Endodermal cell (in vitro differentiated cells): ENCODE measurements at regions not wholly inside any gene's neighbourhood (a gene's known extent, or its start where the extent isn't known, plus 50 kb on each side); places are given as distances from the start of the nearest gene placed in this dataset.

Source experiments
- DNase-seq: peaks from one replicate; pipeline ENCODE4 v3.0.0-alpha.2; 2017
- H3K27ac ChIP-seq: 2 replicates; pipeline ENCODE4 v1.5.1; 2013; ENCODE audit warnings: mild to moderate bottlenecking, low read depth, low read length, moderate library complexity
- H3K27me3 ChIP-seq: 2 replicates; pipeline ENCODE4 v1.6.1; 2013; ENCODE audit warnings: mild to moderate bottlenecking, low read length, moderate library complexity; ENCODE audit not compliant: insufficient read depth, control insufficient read depth, poor library complexity, severe bottlenecking
- H3K36me3 ChIP-seq: 2 replicates; pipeline ENCODE4 v1.7.0; 2013; ENCODE audit warnings: mild to moderate bottlenecking, low read length, moderate library complexity; ENCODE audit not compliant: control insufficient read depth, insufficient read depth
- H3K4me1 ChIP-seq: one replicate; pipeline ENCODE4 v1.7.0; 2013; ENCODE audit warnings: low read length; ENCODE audit not compliant: control insufficient read depth, insufficient read depth
- H3K4me3 ChIP-seq: 2 replicates; pipeline ENCODE4 v1.5.1; 2013; ENCODE audit warnings: mild to moderate bottlenecking, low read length, moderate library complexity
- H3K9ac ChIP-seq: 2 replicates; pipeline ENCODE4 v1.6.1; 2013; ENCODE audit warnings: mild to moderate bottlenecking, low read length, moderate library complexity; ENCODE audit not compliant: poor library complexity, severe bottlenecking; ENCODE audit errors: extremely low read depth
- H3K9me3 ChIP-seq: 2 replicates; pipeline ENCODE4 v1.6.1; 2013; ENCODE audit warnings: mild to moderate bottlenecking, low read length, moderate library complexity; ENCODE audit not compliant: control insufficient read depth
- H3K27ac Mint-ChIP-seq: 2 replicates; pipeline ENCODE4 v1.8.0; 2020; ENCODE audit warnings: mixed read lengths
- H3K27me3 Mint-ChIP-seq: 2 replicates; pipeline ENCODE4 v1.8.0; 2021; ENCODE audit warnings: mild to moderate bottlenecking, mixed read lengths; ENCODE audit not compliant: insufficient read depth
- H3K36me3 Mint-ChIP-seq: 2 replicates; pipeline ENCODE4 v1.8.0; 2020; ENCODE audit warnings: low read depth, mixed read lengths
- H3K4me1 Mint-ChIP-seq: 2 replicates; pipeline ENCODE4 v1.8.0; 2020; ENCODE audit warnings: mixed read lengths
- H3K4me3 Mint-ChIP-seq: 2 replicates; pipeline ENCODE4 v1.8.0; 2020; ENCODE audit warnings: mild to moderate bottlenecking, moderate library complexity, mixed read lengths
- H3K9me3 Mint-ChIP-seq: 2 replicates; pipeline ENCODE4 v1.8.0; 2020; ENCODE audit warnings: mild to moderate bottlenecking, mixed read lengths
- WGBS, 2 experiments: methylation state at CpG; one replicate each; pipeline versions ENCODE4 v1.1.5 to v1.1.7; 2013; ENCODE audit warnings: missing lambda C conversion rate in 2 of 2, mixed read lengths in 1 of 2; ENCODE audit not compliant: insufficient coverage in 1 of 2, insufficient read length in 1 of 2; 5-methylcytosine and 5-hydroxymethylcytosine counted together
- TF ChIP-seq, protein P1 (sequence below): fragments of 200-600 bp; sonication (generic); conservative IDR thresholded peaks from 2 replicates; pipeline ENCODE4 v1.5.0; 2021; ENCODE audit warnings: antibody characterized with exemption, mild to moderate bottlenecking

DNA sequence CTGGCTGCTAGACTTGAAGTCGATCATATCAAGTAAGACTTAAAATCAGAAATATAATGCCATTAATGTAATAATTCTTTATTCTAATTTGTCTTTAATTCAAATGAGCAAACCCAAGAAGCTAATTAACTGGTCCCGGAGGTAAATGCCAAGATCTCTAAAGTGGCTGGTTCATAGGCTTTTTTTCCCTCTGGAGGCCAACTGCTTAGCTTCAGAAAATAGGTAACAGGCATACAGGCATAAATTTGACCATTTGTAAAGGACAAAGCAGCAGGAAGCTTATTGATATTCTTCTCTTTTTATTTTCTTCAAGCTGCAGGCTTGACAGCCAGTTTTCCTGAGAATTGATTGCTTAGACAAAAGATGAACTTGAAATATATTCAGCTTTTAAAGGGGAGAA lies 158.6 kb upstream of the RAP2B start:
- Mint-ChIP-seq H3K4me1 (peaks cover 8% of the 10 kb centered on the region), H3K36me3 (no peaks in the 10 kb centered on the region), H3K4me3 (no peak overlapping the region), H3K9me3 (no peaks in the 10 kb centered on the region), H3K27me3 (no peaks in the 10 kb centered on the region), H3K27ac (no peak overlapping the region)
- Histone ChIP-seq H3K36me3 (no peaks in the 10 kb centered on the region), H3K4me1 (peaks cover 4% of the 10 kb centered on the region), H3K9me3 (no peaks in the 10 kb centered on the region), H3K9ac (no peak overlapping the region), H3K27ac (peak overlapping the region; percentile 79), H3K27me3 (no peaks in the 10 kb centered on the region), H3K4me3 (no peak overlapping the region)
- TF ChIP-seq, protein P1, sequence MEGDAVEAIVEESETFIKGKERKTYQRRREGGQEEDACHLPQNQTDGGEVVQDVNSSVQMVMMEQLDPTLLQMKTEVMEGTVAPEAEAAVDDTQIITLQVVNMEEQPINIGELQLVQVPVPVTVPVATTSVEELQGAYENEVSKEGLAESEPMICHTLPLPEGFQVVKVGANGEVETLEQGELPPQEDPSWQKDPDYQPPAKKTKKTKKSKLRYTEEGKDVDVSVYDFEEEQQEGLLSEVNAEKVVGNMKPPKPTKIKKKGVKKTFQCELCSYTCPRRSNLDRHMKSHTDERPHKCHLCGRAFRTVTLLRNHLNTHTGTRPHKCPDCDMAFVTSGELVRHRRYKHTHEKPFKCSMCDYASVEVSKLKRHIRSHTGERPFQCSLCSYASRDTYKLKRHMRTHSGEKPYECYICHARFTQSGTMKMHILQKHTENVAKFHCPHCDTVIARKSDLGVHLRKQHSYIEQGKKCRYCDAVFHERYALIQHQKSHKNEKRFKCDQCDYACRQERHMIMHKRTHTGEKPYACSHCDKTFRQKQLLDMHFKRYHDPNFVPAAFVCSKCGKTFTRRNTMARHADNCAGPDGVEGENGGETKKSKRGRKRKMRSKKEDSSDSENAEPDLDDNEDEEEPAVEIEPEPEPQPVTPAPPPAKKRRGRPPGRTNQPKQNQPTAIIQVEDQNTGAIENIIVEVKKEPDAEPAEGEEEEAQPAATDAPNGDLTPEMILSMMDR, result no peak
- DNase-seq, result no peak
- 73 to 93% methylated on average over 1 of the region's 2 CpGs for WGBS, 2 experiments

DNA sequence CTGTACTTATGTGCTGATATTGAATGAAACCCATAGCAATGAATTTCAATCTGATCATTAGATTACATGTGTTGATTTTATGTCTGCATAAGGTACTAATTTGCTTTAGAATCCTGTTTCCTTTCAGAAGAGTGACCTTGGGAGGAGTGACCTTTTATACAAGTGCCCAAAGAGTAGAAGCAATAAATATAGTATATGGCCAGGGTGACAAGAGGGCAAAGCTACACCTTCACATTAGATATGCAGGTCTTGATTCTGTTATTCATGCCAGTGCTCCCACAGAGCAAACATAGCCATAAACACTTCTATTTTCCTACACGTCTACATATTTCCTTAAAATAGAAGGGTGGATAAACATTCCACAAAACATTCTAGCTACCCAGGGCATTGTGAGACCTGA lies 158.2 kb upstream of the RAP2B start:
- H3K36me3 Mint-ChIP-seq, result no peaks in the 10 kb centered on the region
- peak overlapping the region; percentile 79 for H3K27ac ChIP-seq
- 88% methylated on average over 1 of the region's 1 CpG; no CpG with 5 or more reads in 1 of the 2 experiments for WGBS, 2 experiments
- H3K9ac ChIP-seq, result no peak overlapping the region
- no peak overlapping the region for H3K27ac Mint-ChIP-seq
- no peaks in the 10 kb centered on the region for H3K36me3 ChIP-seq
- peaks cover 4% of the 10 kb centered on the region for H3K4me1 ChIP-seq
- TF ChIP-seq, protein P1, result no peak
- H3K9me3 ChIP-seq, result no peaks in the 10 kb centered on the region
- H3K4me3 ChIP-seq, result no peak overlapping the region
- H3K4me3 Mint-ChIP-seq, result no peak overlapping the region
- H3K27me3 Mint-ChIP-seq, result no peaks in the 10 kb centered on the region
- no peaks in the 10 kb centered on the region for H3K9me3 Mint-ChIP-seq
- no peaks in the 10 kb centered on the region for H3K27me3 ChIP-seq
- peaks cover 4% of the 10 kb centered on the region for H3K4me1 Mint-ChIP-seq
- DNase-seq, result no peak

DNA sequence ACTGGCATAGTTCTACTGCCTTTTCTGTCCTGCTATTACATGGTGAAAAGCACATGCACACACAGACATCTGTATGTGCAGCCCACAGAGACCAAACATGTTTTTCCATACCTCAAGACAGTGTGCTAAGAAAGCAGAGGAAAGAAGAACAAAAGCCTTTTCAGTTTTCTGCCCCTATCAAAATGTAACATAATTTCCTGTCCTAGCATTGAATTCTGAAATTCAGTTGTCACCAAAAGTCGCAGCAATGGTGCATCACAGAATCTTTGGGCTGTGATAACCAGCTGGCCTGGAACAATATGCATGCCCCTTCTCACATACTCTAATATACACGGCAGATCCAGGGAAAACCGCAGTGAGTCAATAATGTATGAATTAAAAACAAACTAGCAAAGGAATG lies 153.8 kb upstream of the RAP2B start:
- no peaks in the 10 kb centered on the region for H3K36me3 Mint-ChIP-seq
- H3K4me1 ChIP-seq, result no peaks in the 10 kb centered on the region
- no peak overlapping the region for H3K27ac ChIP-seq
- H3K4me1 Mint-ChIP-seq, result no peaks in the 10 kb centered on the region
- TF ChIP-seq, protein P1, result no peak
- H3K27ac Mint-ChIP-seq, result no peak overlapping the region
- no peak overlapping the region for H3K4me3 ChIP-seq
- H3K9me3 ChIP-seq, result no peaks in the 10 kb centered on the region
- H3K9me3 Mint-ChIP-seq, result no peaks in the 10 kb centered on the region
- no peaks in the 10 kb centered on the region for H3K36me3 ChIP-seq
- 91 to 100% methylated on average over 1 to 3 of the region's 3 CpGs for WGBS, 2 experiments
- H3K27me3 Mint-ChIP-seq, result no peaks in the 10 kb centered on the region
- no peak overlapping the region for H3K4me3 Mint-ChIP-seq
- no peak overlapping the region for H3K9ac ChIP-seq
- no peaks in the 10 kb centered on the region for H3K27me3 ChIP-seq
- DNase-seq, result no peak
